GM23248 (cell line): ENCODE measurements at regions not wholly inside any gene's neighbourhood (a gene's known extent, or its start where the extent isn't known, plus 50 kb on each side); places are given as distances from the start of the nearest gene placed in this dataset.
"Not testable (repeated sequence)": the region's sequence is repeated elsewhere in the genome, so short reads cannot be mapped to it uniquely, and the experiment has no call there.

Experiments used
- DNase-seq: peaks from one replicate; pipeline ENCODE4 v3.0.0-alpha.2; 2015
- H2AFZ ChIP-seq: fragments of 200-600 bp; sonication (generic); 2 replicates; pipeline ENCODE4 v1.6.1; 2016; ENCODE audit warnings: antibody characterized with exemption
- H3F3A ChIP-seq: fragments of 200-600 bp; sonication (generic); 2 replicates; pipeline ENCODE4 v1.6.1; 2016; ENCODE audit warnings: mild to moderate bottlenecking, antibody characterized with exemption, mixed run types; ENCODE audit not compliant: insufficient read depth
- H3K27ac ChIP-seq: fragments of 200-600 bp; sonication (generic); 2 replicates; pipeline ENCODE4 v1.5.1; 2016; ENCODE audit warnings: mild to moderate bottlenecking
- H3K27me3 ChIP-seq: fragments of 200-600 bp; sonication (generic); replicated peaks from 2 replicates; pipeline ENCODE4 v1.6.1; 2016; ENCODE audit warnings: mild to moderate bottlenecking; ENCODE audit not compliant: insufficient read depth
- H3K36me3 ChIP-seq: fragments of 200-600 bp; sonication (generic); 2 replicates; pipeline ENCODE4 v1.6.1; 2016; ENCODE audit warnings: low read depth, mild to moderate bottlenecking
- H3K4me1 ChIP-seq: fragments of 200-600 bp; sonication (generic); 2 replicates; pipeline ENCODE4 v1.6.1; 2016; ENCODE audit warnings: mild to moderate bottlenecking; ENCODE audit not compliant: insufficient read depth
- H3K4me2 ChIP-seq: fragments of 200-600 bp; sonication (generic); one replicate; pipeline ENCODE4 v1.6.1; 2016; ENCODE audit warnings: mild to moderate bottlenecking; ENCODE audit not compliant: unreplicated experiment
- H3K4me3 ChIP-seq: fragments of 200-600 bp; sonication (generic); 2 replicates; pipeline ENCODE4 v1.5.1; 2016; ENCODE audit warnings: mild to moderate bottlenecking
- H3K79me2 ChIP-seq: fragments of 200-600 bp; sonication (generic); 2 replicates; pipeline ENCODE4 v1.6.1; 2016; ENCODE audit warnings: mild to moderate bottlenecking; ENCODE audit not compliant: insufficient read depth
- H3K9ac ChIP-seq: fragments of 200-600 bp; sonication (generic); 2 replicates; pipeline ENCODE4 v1.6.1; 2016; ENCODE audit warnings: mild to moderate bottlenecking
- H3K9me2 ChIP-seq: fragments of 200-600 bp; sonication (generic); 2 replicates; pipeline ENCODE4 v1.6.1; 2016; ENCODE audit warnings: mixed run types, mild to moderate bottlenecking, moderate library complexity; ENCODE audit not compliant: insufficient read depth
- H3K9me3 ChIP-seq: fragments of 200-600 bp; sonication (generic); one replicate; pipeline ENCODE4 v1.6.1; 2017; ENCODE audit warnings: low read depth
- H4K20me1 ChIP-seq: fragments of 200-600 bp; sonication (generic); 2 replicates; pipeline ENCODE4 v1.6.0; 2016; ENCODE audit not compliant: insufficient read depth
- EZH2 ChIP-seq: fragments of 200-600 bp; sonication (generic); IDR thresholded peaks from 2 replicates; pipeline ENCODE4 v1.6.1; 2018; ENCODE audit warnings: antibody characterized with exemption, mild to moderate bottlenecking; ENCODE audit not compliant: insufficient read depth, poor library complexity, severe bottlenecking
- EZH2phosphoT487 ChIP-seq: fragments of 200-600 bp; sonication (generic); IDR thresholded peaks from 2 replicates; pipeline ENCODE4 v1.6.1; 2018; ENCODE audit warnings: antibody characterized with exemption, moderate library complexity, mild to moderate bottlenecking, low read depth; ENCODE audit not compliant: insufficient read depth
- WGBS, 2 experiments: methylation state at CpG; one replicate each; pipeline ENCODE4 v1.1.6; 2015 to 2017; ENCODE audit warnings: low lambda C conversion rate in 2 of 2, low coverage in 1 of 2; ENCODE audit errors: missing lambda C conversion rate in 2 of 2; 5-methylcytosine and 5-hydroxymethylcytosine counted together
- in situ Hi-C: fragments of 300-500 bp; cut with MboI; formaldehyde crosslinking; loops from 2 replicates; pipeline ENCODE4 v1.15.0; 2020

DNA sequence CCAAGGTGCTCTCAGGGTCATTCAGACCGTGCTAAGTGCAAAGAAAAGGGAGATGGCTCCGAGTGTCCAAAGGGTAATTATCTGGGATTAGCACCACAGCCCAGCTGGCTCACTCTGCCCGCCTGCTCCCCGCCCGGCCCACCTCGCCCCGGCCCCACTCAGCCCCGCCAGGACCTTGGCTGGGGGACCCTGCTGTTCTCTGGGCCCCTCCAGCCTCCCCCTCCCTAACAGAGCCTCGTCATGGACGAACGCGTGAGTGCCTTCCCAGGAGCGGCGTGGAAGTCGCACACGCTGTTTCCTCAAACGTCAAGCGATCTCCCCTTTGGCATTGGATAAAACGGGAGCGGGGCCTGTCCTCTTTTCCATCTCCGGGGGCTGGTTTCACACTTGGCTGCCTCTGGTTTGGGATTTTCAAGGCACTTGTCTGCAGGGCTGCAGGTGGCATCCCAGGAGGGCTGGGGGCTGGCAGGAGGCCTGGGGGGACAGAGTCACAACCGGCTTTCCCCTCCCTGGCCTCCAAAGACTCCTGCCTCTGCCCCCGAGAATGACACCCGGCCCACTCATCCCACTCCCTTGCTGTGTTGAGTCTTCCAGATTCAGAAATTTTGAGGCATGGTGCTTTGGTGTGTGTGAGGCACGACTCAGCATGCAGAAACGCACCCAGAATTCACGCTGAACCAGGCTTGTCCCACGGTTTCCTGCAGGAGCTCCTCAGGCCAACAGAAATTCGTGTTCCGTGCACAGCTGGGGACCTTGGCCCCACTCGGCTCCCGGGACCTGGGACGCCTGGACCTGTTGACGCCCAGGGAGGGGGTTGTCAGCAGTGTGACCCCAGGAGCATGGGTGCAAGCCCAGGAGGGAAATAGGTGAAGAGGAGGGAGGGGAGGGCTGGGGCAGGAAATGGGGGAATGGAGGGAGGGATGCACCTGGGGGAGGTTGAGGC, 110.0 kb downstream of the PDGFA start:
- Histone ChIP-seq H3K4me1 (no peaks in the 10 kb centered on the region), H3K9ac (no peak overlapping the region), H3K4me3 (no peak overlapping the region), H3K4me2 (no peak overlapping the region), H3K9me2 (no peaks in the 10 kb centered on the region), H2AFZ (no peak overlapping the region), H3K36me3 (no peaks in the 10 kb centered on the region), H3K79me2 (no peaks in the 10 kb centered on the region), H3K9me3 (no peaks in the 10 kb centered on the region), H3F3A (no peaks in the 10 kb centered on the region), H3K27me3 (peaks cover 28% of the 10 kb centered on the region), H3K27ac (no peak overlapping the region), H4K20me1 (no peaks in the 10 kb centered on the region)
- DNase-seq, result no peak
- in situ Hi-C loops, result no loop called here
- 35 to 39% methylated on average over 28 to 34 of the region's 34 CpGs for WGBS, 2 experiments
- TF ChIP-seq EZH2 (no peak), EZH2phosphoT487 (no peak)

DNA sequence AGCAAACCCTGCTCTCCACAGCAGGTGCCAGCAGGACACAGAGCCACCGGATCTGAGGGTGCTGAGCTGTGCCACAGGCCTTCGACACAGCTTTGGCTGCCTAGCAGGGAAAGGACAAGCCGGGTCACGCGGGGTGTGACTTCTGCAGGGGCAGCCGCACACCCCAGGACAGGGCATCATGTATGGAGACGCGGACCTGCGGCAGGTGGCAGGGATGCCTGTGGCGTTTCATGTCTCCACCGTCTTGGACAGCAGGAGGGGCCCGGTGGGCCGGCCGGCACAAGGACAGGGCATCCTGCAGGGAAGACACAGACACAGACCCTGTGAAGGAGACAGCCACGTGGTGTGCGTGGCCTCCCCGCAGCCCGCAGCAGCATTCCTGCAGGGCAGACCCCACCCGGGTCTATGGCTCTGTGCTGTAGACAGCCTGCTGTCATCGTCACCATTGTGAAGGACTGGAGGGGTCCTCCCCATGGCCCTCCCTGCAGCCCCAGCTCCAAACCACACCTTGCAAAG, 109.2 kb downstream of the PDGFA start:
- no peak for TF ChIP-seq EZH2phosphoT487
- no peak for TF ChIP-seq EZH2
- Histone ChIP-seq H3K79me2 (no peaks in the 10 kb centered on the region), H2AFZ (no peak overlapping the region), H4K20me1 (no peaks in the 10 kb centered on the region), H3K27me3 (peaks cover 19% of the 10 kb centered on the region), H3K36me3 (no peaks in the 10 kb centered on the region), H3K9ac (no peak overlapping the region), H3K4me2 (no peak overlapping the region), H3K4me3 (no peak overlapping the region), H3K4me1 (no peaks in the 10 kb centered on the region), H3K27ac (no peak overlapping the region), H3K9me3 (no peaks in the 10 kb centered on the region), H3K9me2 (no peaks in the 10 kb centered on the region), H3F3A (no peaks in the 10 kb centered on the region)
- DNase-seq, result no peak
- in situ Hi-C loops, result no loop called here
- WGBS, 2 experiments, result 68 to 72% methylated on average over 19 to 20 of the region's 20 CpGs

DNA sequence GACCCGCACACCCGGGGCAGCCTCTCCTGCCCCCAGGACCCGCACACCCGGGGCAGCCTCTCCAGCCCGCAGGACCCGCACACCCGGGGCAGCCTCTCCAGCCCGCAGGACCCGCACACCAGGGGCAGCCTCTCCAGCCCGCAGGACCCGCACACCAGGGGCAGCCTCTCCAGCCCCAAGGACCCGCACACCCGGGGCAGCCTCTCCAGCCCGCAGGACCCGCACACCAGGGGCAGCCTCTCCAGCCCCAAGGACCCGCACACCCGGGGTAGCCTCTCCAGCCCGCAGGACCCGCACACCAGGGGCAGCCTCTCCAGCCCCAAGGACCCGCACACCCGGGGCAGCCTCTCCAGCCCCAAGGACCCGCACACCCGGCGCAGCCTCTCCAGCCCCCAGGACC, 108.5 kb downstream of the PDGFA start:
- H3K4me1 ChIP-seq, H3K9me3 ChIP-seq, H3K36me3 ChIP-seq, H2AFZ ChIP-seq, H3K79me2 ChIP-seq, H3K4me3 ChIP-seq, H4K20me1 ChIP-seq, H3K27ac ChIP-seq, H3K9ac ChIP-seq, in situ Hi-C loops, H3F3A ChIP-seq, H3K4me2 ChIP-seq, DNase-seq, H3K9me2 ChIP-seq: not testable (repeated sequence)
- peaks cover 14% of the 10 kb centered on the region for H3K27me3 ChIP-seq
- WGBS, 2 experiments, result 75% methylated on average over 10 of the region's 24 CpGs; no CpG with 5 or more reads in 1 of the 2 experiments

DNA sequence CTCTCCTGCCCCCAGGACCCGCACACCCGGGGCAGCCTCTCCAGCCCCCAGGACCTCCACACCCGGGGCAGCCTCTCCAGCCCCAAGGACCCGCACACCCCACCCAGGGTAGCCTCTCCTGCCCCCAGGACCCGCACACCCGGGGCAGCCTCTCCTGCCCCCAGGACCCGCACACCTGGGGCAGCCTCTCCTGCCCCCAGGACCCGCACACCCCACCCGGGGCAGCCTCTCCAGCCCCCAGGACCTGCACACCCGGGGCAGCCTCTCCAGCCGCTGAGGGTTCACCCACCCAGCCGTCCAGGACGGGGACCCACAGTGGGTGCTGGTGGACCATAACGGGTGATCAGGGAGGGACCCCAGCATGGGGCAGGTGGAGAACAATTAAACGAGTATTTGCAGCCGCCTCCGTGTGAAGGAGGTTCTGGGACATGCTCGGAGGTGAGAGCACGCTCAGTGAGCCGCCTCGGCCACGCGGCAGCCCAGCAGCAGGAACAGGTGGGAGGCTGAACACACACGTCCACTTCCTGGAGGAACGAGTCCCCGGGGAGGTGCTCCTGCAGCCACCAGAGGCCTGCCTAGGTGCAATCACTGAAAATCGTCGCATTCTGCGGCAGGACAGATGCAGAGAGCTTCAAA, 107.9 kb downstream of the PDGFA start:
- no peak for DNase-seq
- H3K9ac ChIP-seq, result no peak overlapping the region
- no peaks in the 10 kb centered on the region for H3K79me2 ChIP-seq
- H3K9me2 ChIP-seq, result no peaks in the 10 kb centered on the region
- no peak overlapping the region for H3K4me2 ChIP-seq
- no peaks in the 10 kb centered on the region for H4K20me1 ChIP-seq
- H3K27me3 ChIP-seq, result peaks cover 8% of the 10 kb centered on the region
- in situ Hi-C loops, result no loop called here
- no peaks in the 10 kb centered on the region for H3K9me3 ChIP-seq
- H3K4me1 ChIP-seq, result no peaks in the 10 kb centered on the region
- H3K27ac ChIP-seq, result no peak overlapping the region
- H2AFZ ChIP-seq, result no peak overlapping the region
- H3F3A ChIP-seq, result no peaks in the 10 kb centered on the region
- 41 to 53% methylated on average over 22 to 29 of the region's 29 CpGs for WGBS, 2 experiments
- H3K36me3 ChIP-seq, result no peaks in the 10 kb centered on the region
- TF ChIP-seq EZH2phosphoT487 (no peak), EZH2 (no peak)
- H3K4me3 ChIP-seq, result no peak overlapping the region
